HL-60 (cell line): ENCODE measurements at regions not wholly inside any gene's neighbourhood (a gene's known extent, or its start where the extent isn't known, plus 50 kb on each side); places are given as distances from the start of the nearest gene placed in this dataset.
"Not testable (repeated sequence)": the region's sequence is repeated elsewhere in the genome, so short reads cannot be mapped to it uniquely, and the experiment has no call there.

Experiments
- DNase-seq, 2 experiments: peaks; one replicate each; pipeline ENCODE4 v3.0.0-alpha.2; 2010 to 2020; ENCODE audit warnings: low read depth in 1 of 2, low spot score in 1 of 2
- H3K27ac ChIP-seq: fragments of 250-450 bp; sonication (Bioruptor Pico); replicated peaks from 2 replicates; pipeline ENCODE4 v1.5.1; 2020; ENCODE audit warnings: mild to moderate bottlenecking, moderate library complexity
- H3K27me3 ChIP-seq: fragments of 250-450 bp; sonication (Bioruptor Pico); 2 replicates; pipeline ENCODE4 v1.5.1; 2021; ENCODE audit warnings: mild to moderate bottlenecking, moderate library complexity; ENCODE audit not compliant: insufficient read depth, poor library complexity, severe bottlenecking
- H3K4me3 ChIP-seq: replicated peaks from 2 replicates; pipeline ENCODE4 v1.5.1; 2011; ENCODE audit warnings: mild to moderate bottlenecking, control low read depth, low read length; ENCODE audit not compliant: insufficient read depth
- CTCF ChIP-seq: IDR thresholded peaks from one replicate; pipeline ENCODE4 v1.5.1; 2011; ENCODE audit warnings: low read length, control low read depth, inconsistent platforms; ENCODE audit not compliant: insufficient read depth
- GABPA ChIP-seq: IDR thresholded peaks from 2 replicates; pipeline ENCODE4 v1.6.1; 2012; ENCODE audit warnings: low read depth
- POLR2AphosphoS5 ChIP-seq: IDR thresholded peaks from 2 replicates; pipeline ENCODE4 v1.6.1; 2012; ENCODE audit warnings: low read depth
- REST ChIP-seq: IDR thresholded peaks from 2 replicates; pipeline ENCODE4 v1.6.1; 2012; ENCODE audit warnings: low read depth; ENCODE audit not compliant: insufficient replicate concordance
- SPI1 ChIP-seq: IDR thresholded peaks from 2 replicates; pipeline ENCODE4 v1.6.1; 2012; ENCODE audit warnings: low read depth, mild to moderate bottlenecking, borderline replicate concordance

GRCh38 chr10:2519139-2519538, 548.2 kb upstream of the PFKP start:
- TF ChIP-seq SPI1 (no peak), REST (no peak), POLR2AphosphoS5 (no peak), CTCF (no peak), GABPA (no peak)
- no peak for DNase-seq
- Histone ChIP-seq H3K27ac (no peak overlapping the region), H3K27me3 (no peaks in the 10 kb centered on the region), H3K4me3 (no peak overlapping the region)

- no peak for DNase-seq
- H3K4me3 ChIP-seq, result no peak overlapping the region
- H3K27me3 ChIP-seq, result no peaks in the 10 kb centered on the region
- TF ChIP-seq CTCF (no peak), GABPA (no peak), SPI1 (no peak), REST (no peak), POLR2AphosphoS5 (no peak)
- no peak overlapping the region for H3K27ac ChIP-seq
These were observed 558.2 kb upstream of the PFKP start for GRCh38 chr10:2509081-2509531.

- TF ChIP-seq POLR2AphosphoS5, result peak; percentile 86
- not testable (repeated sequence) for H3K4me3 ChIP-seq, H3K27ac ChIP-seq, H3K27me3 ChIP-seq
- peak in 1 of 2 experiments; percentile 16 for DNase-seq
These were observed 565.9 kb upstream of the PFKP start for GRCh38 chr10:2501366-2501940.

- DNase-seq, result no peak
- TF ChIP-seq POLR2AphosphoS5, result no peak
- no peak for TF ChIP-seq CTCF
- TF ChIP-seq REST, result no peak
- TF ChIP-seq GABPA, result no peak
- no peak for TF ChIP-seq SPI1
- Histone ChIP-seq H3K27me3 (no peaks in the 10 kb centered on the region), H3K4me3 (no peak overlapping the region), H3K27ac (no peak overlapping the region)
These were observed 572.9 kb upstream of the PFKP start for GRCh38 chr10:2494399-2494798.
